Left lung (tissue), 4 donors: ENCODE measurements at regions not wholly inside any gene's neighbourhood (a gene's known extent, or its start where the extent isn't known, plus 50 kb on each side); places are given as distances from the start of the nearest gene placed in this dataset.

Experiments
- ATAC-seq: fragments of 200-7000 bp; cut with Tn5 transposase; one replicate; pipeline ENCODE4 v1.9.1; 2020; ENCODE audit warnings: moderate library complexity
- DNase-seq, 4 donors: peaks; one replicate each; pipeline ENCODE4 v3.0.0-alpha.2; 2013 to 2020
- H3K27ac ChIP-seq, 2 donors: fragments of 200-600 bp; sonication (generic) in 1 of 2; one replicate each; pipeline versions ENCODE4 v1.5.0 to v1.8.0; 2020 to 2021
- H3K27me3 ChIP-seq, 2 donors: fragments of 200-600 bp; sonication (generic) in 1 of 2; one replicate each; pipeline versions ENCODE4 v1.5.0 to v1.8.0; 2020 to 2021
- H3K36me3 ChIP-seq, 2 donors: fragments of 200-600 bp; sonication (generic) in 1 of 2; one replicate each; pipeline versions ENCODE4 v1.5.0 to v1.8.0; 2020 to 2021
- H3K4me1 ChIP-seq, 2 donors: fragments of 200-600 bp; one replicate each; pipeline ENCODE4 v1.8.0; 2021
- H3K4me3 ChIP-seq, 2 donors: fragments of 200-600 bp; sonication (generic) in 1 of 2; one replicate each; pipeline versions ENCODE4 v1.5.0 to v1.8.0; 2020 to 2021; ENCODE audit warnings: mild to moderate bottlenecking in 1 of 2
- H3K9me3 ChIP-seq, 2 donors: fragments of 200-600 bp; sonication (generic) in 1 of 2; one replicate each; pipeline versions ENCODE4 v1.5.0 to v1.8.0; 2020 to 2021
- CTCF ChIP-seq, 2 donors: fragments of 200-600 bp; sonication (generic) in 1 of 2; IDR thresholded peaks; one replicate each; pipeline versions ENCODE4 v1.5.0 to v1.8.0; 2021; ENCODE audit warnings: antibody characterized with exemption in 2 of 2
- intact Hi-C, 2 donors: fragments of 100-400 bp; cut with DNase I; formaldehyde crosslinking; loops; one replicate each; pipeline versions ENCODE4 v1.11.2 to v1.14.2; 2022
- donor health status: DM: no; HTN: yes; CAD: no.
- donor health status: DM: no; HTN: no; CAD: no.

- H3K9me3 ChIP-seq: no peaks in the 10 kb centered on the region
- no peaks in the 10 kb centered on the region for H3K27me3 ChIP-seq
- no peak overlapping the region for H3K4me3 ChIP-seq
- intact Hi-C loops: no loop called here
- DNase-seq: no peak
- no peak for TF ChIP-seq CTCF (IDR thresholded peaks at IDR 0.05)
- no peak overlapping the region for H3K27ac ChIP-seq
- no peaks in the 10 kb centered on the region for H3K36me3 ChIP-seq
- ATAC-seq: no peak
- no peaks in the 10 kb centered on the region for H3K4me1 ChIP-seq
Measured at GRCh38 chr2:221693365-221693764, 121.3 kb upstream of the EPHA4 start.

- Histone ChIP-seq H3K27me3 (no peaks in the 10 kb centered on the region), H3K36me3 (no peaks in the 10 kb centered on the region), H3K9me3 (no peaks in the 10 kb centered on the region), H3K4me1 (no peaks in the 10 kb centered on the region), H3K4me3 (no peak overlapping the region), H3K27ac (no peak overlapping the region)
- intact Hi-C loops: no loop called here
- no peak for TF ChIP-seq CTCF (IDR thresholded peaks at IDR 0.05)
- ATAC-seq: no peak
- DNase-seq: no peak
Measured at GRCh38 chr2:221691571-221691970, 119.5 kb upstream of the EPHA4 start.

- no peak overlapping the region for H3K4me3 ChIP-seq
- no peaks in the 10 kb centered on the region for H3K9me3 ChIP-seq
- H3K27me3 ChIP-seq: no peaks in the 10 kb centered on the region
- intact Hi-C loops: no loop called here
- TF ChIP-seq CTCF (IDR thresholded peaks at IDR 0.05): no peak
- no peaks in the 10 kb centered on the region for H3K36me3 ChIP-seq
- H3K4me1 ChIP-seq: no peaks in the 10 kb centered on the region
- ATAC-seq (no peak), DNase-seq (no peak)
- H3K27ac ChIP-seq: no peak overlapping the region
Measured at GRCh38 chr2:221689140-221689539, 117.0 kb upstream of the EPHA4 start.

GRCh38 chr2:221680548-221680947 is 108.4 kb upstream of the EPHA4 start:
- H3K9me3 ChIP-seq: no peaks in the 10 kb centered on the region
- H3K27me3 ChIP-seq: no peaks in the 10 kb centered on the region
- H3K27ac ChIP-seq: no peak overlapping the region
- no peak for DNase-seq
- no peak for ATAC-seq
- intact Hi-C loops: no loop called here
- no peak for TF ChIP-seq CTCF (IDR thresholded peaks at IDR 0.05)
- H3K36me3 ChIP-seq: no peaks in the 10 kb centered on the region
- H3K4me3 ChIP-seq: no peak overlapping the region
- H3K4me1 ChIP-seq: no peaks in the 10 kb centered on the region

GRCh38 chr2:221677688-221678087 is 105.6 kb upstream of the EPHA4 start:
- no peaks in the 10 kb centered on the region for H3K27me3 ChIP-seq
- no peak overlapping the region for H3K4me3 ChIP-seq
- H3K9me3 ChIP-seq: no peaks in the 10 kb centered on the region
- TF ChIP-seq CTCF (IDR thresholded peaks at IDR 0.05): no peak
- no peaks in the 10 kb centered on the region for H3K4me1 ChIP-seq
- H3K36me3 ChIP-seq: no peaks in the 10 kb centered on the region
- ATAC-seq (no peak), DNase-seq (no peak)
- intact Hi-C loops: no loop called here
- H3K27ac ChIP-seq: no peak overlapping the region
